ENCODE measurements at regions not wholly inside any gene's neighbourhood (a gene's known extent, or its start where the extent isn't known, plus 50 kb on each side); places are given as distances from the start of the nearest gene placed in this dataset.

DNA sequence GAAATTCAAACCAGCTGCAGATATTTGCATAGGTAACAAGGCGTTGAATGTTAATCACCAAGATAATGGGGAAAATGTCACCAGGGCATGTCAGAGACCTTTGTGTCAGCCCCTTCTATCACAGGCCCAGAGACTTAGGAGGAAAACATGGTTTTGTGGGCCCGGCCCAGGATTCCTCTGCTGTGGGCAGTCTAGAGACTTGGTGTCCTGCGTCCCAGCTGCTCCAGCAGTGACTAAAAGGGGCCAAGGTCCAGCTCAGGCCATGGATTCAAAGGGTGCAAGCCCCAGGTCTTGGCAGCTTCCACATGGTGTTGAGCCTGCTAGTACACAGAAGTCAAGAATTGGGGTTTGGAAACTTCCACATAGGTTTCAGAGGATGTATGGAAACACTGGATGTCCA is 147.5 kb upstream of the ZWINT start:
- Histone ChIP-seq H3K4me1 (ENCODE audit: insufficient read depth, low read length, poor library complexity, severe bottlenecking) (no peaks in the 10 kb centered on the region), H3K9me2 (replicated peaks; ENCODE audit: low read depth, low read length) (no peaks in the 10 kb centered on the region; the same call in 1 of the 2 replicates), H2AFZ (ENCODE audit: low read length) (no peak overlapping the region), H3K4me3 (ENCODE audit: low read length, poor library complexity, severe bottlenecking) (no peak overlapping the region), H3K9ac (ENCODE audit: low read depth, low read length, poor library complexity, severe bottlenecking) (no peak overlapping the region), H3F3A (ENCODE audit: low read depth) (no peaks in the 10 kb centered on the region), H3K36me3 (ENCODE audit: insufficient read depth, low read length) (no peaks in the 10 kb centered on the region), H3K79me2 (ENCODE audit: insufficient read depth, low read length) (no peaks in the 10 kb centered on the region), H3K27me3 (ENCODE audit: insufficient read depth, low read length, poor library complexity, severe bottlenecking) (no peaks in the 10 kb centered on the region), H4K20me1 (ENCODE audit: insufficient read depth, low read length, poor library complexity, severe bottlenecking) (no peaks in the 10 kb centered on the region), H3K4me2 (ENCODE audit: low read depth, low read length, poor library complexity, severe bottlenecking) (no peak overlapping the region), H3K9me3 (ENCODE audit: insufficient read depth, low read depth, low read length) (no peaks in the 10 kb centered on the region)
- TF ChIP-seq, protein P1, sequence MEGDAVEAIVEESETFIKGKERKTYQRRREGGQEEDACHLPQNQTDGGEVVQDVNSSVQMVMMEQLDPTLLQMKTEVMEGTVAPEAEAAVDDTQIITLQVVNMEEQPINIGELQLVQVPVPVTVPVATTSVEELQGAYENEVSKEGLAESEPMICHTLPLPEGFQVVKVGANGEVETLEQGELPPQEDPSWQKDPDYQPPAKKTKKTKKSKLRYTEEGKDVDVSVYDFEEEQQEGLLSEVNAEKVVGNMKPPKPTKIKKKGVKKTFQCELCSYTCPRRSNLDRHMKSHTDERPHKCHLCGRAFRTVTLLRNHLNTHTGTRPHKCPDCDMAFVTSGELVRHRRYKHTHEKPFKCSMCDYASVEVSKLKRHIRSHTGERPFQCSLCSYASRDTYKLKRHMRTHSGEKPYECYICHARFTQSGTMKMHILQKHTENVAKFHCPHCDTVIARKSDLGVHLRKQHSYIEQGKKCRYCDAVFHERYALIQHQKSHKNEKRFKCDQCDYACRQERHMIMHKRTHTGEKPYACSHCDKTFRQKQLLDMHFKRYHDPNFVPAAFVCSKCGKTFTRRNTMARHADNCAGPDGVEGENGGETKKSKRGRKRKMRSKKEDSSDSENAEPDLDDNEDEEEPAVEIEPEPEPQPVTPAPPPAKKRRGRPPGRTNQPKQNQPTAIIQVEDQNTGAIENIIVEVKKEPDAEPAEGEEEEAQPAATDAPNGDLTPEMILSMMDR (conservative IDR thresholded peaks at IDR 0.05; ENCODE audit: low read length): no peak
- TF ChIP-seq EZH2phosphoT487 (IDR thresholded peaks at IDR 0.05; ENCODE audit: borderline replicate concordance): no peak

DNA sequence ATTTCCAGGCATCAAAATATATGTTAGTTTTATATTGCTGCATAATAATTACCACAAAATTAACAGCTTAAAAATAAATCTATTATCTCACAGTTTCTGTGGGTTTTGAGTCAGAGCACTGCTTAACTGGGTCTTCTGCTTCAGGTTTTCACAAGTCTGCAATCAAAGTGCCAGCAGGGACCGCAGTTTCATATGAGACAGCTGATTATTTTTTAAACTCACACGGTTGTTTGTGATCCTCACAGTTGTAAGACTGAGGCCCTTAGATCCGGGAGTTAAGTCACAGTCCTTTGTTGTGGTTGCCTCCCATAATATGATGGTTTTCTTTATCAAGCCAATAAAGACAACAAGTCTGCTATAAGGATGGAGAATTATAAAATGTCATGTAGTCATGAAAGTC is 146.0 kb upstream of the ZWINT start:
- H3K4me3 ChIP-seq (ENCODE audit: low read length, poor library complexity, severe bottlenecking): no peak overlapping the region
- no peaks in the 10 kb centered on the region for H3K27me3 ChIP-seq (ENCODE audit: insufficient read depth, low read length, poor library complexity, severe bottlenecking)
- H3K9me2 ChIP-seq (replicated peaks; ENCODE audit: low read depth, low read length): no peaks in the 10 kb centered on the region; the same call in 1 of the 2 replicates
- no peak overlapping the region for H3K4me2 ChIP-seq (ENCODE audit: low read depth, low read length, poor library complexity, severe bottlenecking)
- TF ChIP-seq, protein P1 (conservative IDR thresholded peaks at IDR 0.05; ENCODE audit: low read length): no peak
- no peak for TF ChIP-seq EZH2phosphoT487 (IDR thresholded peaks at IDR 0.05; ENCODE audit: borderline replicate concordance)
- no peaks in the 10 kb centered on the region for H4K20me1 ChIP-seq (ENCODE audit: insufficient read depth, low read length, poor library complexity, severe bottlenecking)
- H3F3A ChIP-seq (ENCODE audit: low read depth): no peaks in the 10 kb centered on the region
- H3K9ac ChIP-seq (ENCODE audit: low read depth, low read length, poor library complexity, severe bottlenecking): no peak overlapping the region
- H3K36me3 ChIP-seq (ENCODE audit: insufficient read depth, low read length): no peaks in the 10 kb centered on the region
- H2AFZ ChIP-seq (ENCODE audit: low read length): no peak overlapping the region
- no peaks in the 10 kb centered on the region for H3K9me3 ChIP-seq (ENCODE audit: insufficient read depth, low read depth, low read length)
- H3K79me2 ChIP-seq (ENCODE audit: insufficient read depth, low read length): no peaks in the 10 kb centered on the region
- no peaks in the 10 kb centered on the region for H3K4me1 ChIP-seq (ENCODE audit: insufficient read depth, low read length, poor library complexity, severe bottlenecking)

DNA sequence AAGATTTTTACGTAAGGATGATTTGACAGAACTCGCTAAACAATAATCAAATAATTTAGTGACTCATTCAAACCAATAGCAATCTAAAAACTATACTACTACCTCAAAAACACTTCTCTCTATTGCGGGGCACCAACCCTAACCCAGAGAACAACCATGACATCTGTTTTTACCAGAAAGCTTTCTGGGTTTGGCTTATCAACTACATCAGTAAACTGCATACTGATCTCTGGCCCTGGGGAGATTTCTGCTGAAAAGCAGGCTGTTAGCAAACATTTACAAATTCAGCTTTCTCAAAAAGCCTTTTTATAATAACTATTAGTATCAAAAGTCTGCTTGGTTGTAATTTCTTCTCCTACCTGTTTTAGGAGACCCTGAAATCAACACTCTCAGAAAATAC is 144.5 kb upstream of the ZWINT start:
- Histone ChIP-seq H2AFZ (ENCODE audit: low read length) (no peak overlapping the region), H3K4me3 (ENCODE audit: low read length, poor library complexity, severe bottlenecking) (no peak overlapping the region), H3K27me3 (ENCODE audit: insufficient read depth, low read length, poor library complexity, severe bottlenecking) (no peaks in the 10 kb centered on the region), H4K20me1 (ENCODE audit: insufficient read depth, low read length, poor library complexity, severe bottlenecking) (no peaks in the 10 kb centered on the region), H3K9me3 (ENCODE audit: insufficient read depth, low read depth, low read length) (no peaks in the 10 kb centered on the region), H3K4me2 (ENCODE audit: low read depth, low read length, poor library complexity, severe bottlenecking) (no peak overlapping the region), H3K79me2 (ENCODE audit: insufficient read depth, low read length) (no peaks in the 10 kb centered on the region), H3K9me2 (replicated peaks; ENCODE audit: low read depth, low read length) (no peaks in the 10 kb centered on the region; the same call in 1 of the 2 replicates), H3K9ac (ENCODE audit: low read depth, low read length, poor library complexity, severe bottlenecking) (no peak overlapping the region), H3K36me3 (ENCODE audit: insufficient read depth, low read length) (no peaks in the 10 kb centered on the region), H3F3A (ENCODE audit: low read depth) (no peaks in the 10 kb centered on the region), H3K4me1 (ENCODE audit: insufficient read depth, low read length, poor library complexity, severe bottlenecking) (no peaks in the 10 kb centered on the region)
- TF ChIP-seq, protein P1 (conservative IDR thresholded peaks at IDR 0.05; ENCODE audit: low read length): no peak
- no peak for TF ChIP-seq EZH2phosphoT487 (IDR thresholded peaks at IDR 0.05; ENCODE audit: borderline replicate concordance)
